ENCODE measurements at regions not wholly inside any gene's neighbourhood (a gene's known extent, or its start where the extent isn't known, plus 50 kb on each side); places are given as distances from the start of the nearest gene placed in this dataset.
"Not testable (repeated sequence)": the region's sequence is repeated elsewhere in the genome, so short reads cannot be mapped to it uniquely, and the experiment has no call there.

DNA sequence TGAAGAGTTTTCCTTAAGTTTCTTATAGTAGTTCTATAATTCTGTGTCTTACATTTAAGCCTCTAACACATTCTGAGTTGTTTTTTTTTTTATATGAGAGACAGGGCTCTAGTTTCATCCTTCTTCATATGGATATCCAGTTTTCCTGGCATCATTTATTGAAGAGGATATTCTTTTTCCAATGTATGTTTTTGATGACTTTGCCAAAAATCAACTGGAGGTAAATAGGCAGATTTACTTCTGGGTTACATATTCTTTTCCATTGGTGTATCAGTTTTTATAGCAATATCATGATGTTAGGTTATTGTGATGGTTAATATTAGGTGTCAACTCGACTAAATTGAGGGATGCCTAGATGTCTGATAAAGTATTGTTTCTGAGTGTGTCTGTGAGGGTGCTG is 650.7 kb upstream of the GRID2 start:
- H3K4me3 ChIP-seq (ENCODE audit: low read depth, low read length): no peak overlapping the region

DNA sequence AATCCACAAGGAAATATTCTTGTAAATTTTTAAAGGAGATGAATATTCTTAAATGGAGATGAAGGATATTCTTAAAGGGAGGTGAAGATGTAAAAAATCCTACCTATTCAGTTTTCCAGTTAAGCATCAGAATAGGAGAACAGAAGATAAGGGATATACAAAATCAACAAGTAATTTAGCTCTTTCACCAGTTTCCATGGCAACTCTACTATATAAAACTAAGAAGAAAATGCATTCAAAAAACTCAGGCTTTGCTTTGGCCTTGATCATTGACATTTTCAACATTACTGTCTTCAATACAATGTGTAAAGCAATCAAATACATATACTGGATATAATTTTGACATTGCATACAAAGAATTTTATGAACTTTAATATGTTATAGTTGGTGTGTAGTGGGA is 622.7 kb upstream of the GRID2 start:
- no peak overlapping the region for H3K4me3 ChIP-seq (ENCODE audit: low read depth, low read length)

DNA sequence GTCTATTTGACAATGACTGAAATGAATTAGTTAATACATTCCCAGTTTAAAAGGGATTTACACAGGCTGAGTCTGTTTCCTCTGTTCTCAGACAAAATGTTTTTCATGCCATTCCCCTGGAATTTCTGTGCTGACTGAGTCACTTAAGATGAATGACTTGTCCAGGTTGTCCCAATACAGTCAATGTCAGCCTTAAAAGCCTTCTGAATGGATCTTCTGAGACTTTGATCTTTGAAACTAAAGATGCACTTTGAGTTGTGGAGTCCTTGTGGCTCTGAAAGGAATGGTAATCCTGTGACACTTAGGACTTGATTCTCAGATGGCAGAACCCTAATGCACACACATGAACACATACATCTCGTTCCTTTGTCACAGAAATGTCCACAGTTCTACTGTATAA is 622.2 kb upstream of the GRID2 start:
- no peak overlapping the region for H3K4me3 ChIP-seq (ENCODE audit: low read depth, low read length)

DNA sequence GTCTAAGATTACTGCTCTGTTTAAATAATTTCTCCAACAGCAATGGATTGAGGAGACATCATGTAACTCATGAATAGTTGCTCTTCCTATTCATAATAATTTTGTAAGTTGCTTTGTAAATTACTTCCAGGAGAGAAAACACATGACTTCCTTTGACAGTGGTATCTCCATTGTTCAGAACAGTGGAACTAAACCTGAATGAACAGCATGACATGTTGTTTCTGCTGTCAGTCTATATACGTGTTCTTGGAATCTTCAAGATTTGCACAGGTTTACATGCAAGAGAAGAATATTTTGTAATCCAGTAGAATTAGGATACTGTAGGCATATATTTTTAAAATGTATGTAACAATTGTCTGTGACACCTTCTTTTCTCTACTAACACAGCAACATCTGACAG is 618.8 kb upstream of the GRID2 start:
- no peak overlapping the region for H3K4me3 ChIP-seq (ENCODE audit: low read depth, low read length)

DNA sequence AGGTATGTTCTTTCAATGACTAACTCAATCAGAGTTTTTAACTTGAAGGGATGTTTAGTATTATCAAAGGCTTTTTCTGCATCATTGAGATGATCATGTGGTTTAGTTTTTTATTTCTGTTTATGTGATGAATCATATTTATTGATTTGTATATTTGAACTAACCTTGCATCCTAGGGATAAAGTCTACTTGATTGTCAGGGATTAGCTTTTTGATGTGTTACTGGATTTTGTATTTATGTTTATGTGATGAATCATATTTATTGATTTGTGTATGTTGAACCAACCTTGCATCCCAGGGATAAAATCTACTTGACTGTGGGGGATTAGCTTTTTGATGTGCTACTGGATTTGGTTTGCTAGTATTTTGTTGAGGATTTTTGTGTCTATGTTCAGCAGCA is 615.4 kb upstream of the GRID2 start:
- H3K4me3 ChIP-seq (ENCODE audit: low read depth, low read length): no peak overlapping the region

DNA sequence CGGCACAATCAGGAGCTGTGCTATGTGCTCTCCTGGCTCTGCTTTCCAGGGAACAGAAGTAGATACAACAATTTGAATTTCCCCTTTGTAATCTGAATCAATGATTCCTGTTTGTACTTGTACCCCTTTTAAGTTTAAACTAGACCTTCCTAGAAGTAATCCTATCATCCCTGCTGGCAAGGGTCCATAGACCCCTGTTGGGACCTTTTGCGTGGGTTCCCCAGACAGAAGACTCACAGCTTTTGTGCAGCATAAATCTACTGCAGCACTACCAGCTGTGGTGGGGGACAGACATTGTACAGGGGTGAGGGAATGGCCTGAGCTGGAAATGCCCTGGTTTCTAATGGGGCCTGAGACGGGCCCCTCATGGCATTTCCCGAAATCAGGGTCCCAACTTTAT is 604.1 kb upstream of the GRID2 start:
- H3K4me3 ChIP-seq (ENCODE audit: low read depth, low read length): not testable (repeated sequence)

DNA sequence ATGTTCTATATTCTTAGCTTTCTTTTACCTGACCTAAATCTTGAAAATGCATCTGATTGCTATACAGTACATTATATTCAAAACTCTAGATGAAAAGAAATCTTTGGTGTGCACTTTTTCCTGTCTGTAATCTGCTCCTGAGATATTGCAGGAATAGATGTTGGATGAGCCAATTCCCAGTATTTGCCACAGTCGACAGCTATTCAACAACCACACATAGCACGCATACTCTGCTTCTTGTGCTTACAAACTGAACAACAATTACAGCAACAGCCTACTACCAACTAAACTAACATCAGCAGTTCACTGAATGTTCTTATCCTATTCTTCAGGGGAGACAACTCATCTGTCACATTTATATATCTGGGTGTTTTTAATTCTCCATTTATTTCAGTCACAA is 573.9 kb upstream of the GRID2 start:
- H3K4me3 ChIP-seq (ENCODE audit: low read depth, low read length): no peak overlapping the region

DNA sequence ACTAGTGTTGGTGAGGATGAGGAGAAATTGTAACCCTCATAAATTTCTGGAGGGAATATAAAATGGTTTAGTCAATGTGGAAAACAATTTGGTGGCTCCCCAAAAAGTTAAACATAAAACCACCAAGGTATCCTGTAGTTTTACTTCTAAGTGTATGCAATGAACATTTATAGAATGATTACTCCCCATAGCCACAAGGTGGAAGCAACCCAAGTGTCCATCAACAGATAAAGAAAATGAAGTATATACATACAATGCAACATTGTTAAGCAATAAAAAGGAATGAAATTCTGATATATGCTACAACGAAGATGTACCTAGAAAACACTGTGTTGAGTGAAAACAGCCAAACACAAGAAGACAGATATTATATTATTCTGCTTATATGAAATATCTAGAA is 569.1 kb upstream of the GRID2 start:
- H3K4me3 ChIP-seq (ENCODE audit: low read depth, low read length): no peak overlapping the region

DNA sequence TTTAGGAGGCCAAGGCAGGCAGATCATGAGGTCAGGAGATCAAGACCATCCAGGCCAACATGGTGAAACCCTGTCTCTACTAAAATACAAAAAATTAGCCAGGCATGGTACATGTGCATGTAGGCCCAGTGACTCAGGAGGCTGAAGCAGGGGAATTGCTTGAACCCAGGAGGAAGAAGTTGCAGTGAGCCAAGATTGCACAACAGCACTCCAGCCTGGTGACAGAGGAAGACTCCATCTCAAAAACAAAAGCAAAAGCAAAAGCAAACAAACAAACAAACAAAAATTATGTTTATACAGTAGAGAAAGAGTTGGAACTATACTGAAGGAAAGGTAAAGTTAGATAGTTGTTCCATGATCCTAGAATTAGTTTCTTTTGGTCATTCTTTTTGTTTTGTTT is 564.9 kb upstream of the GRID2 start:
- not testable (repeated sequence) for H3K4me3 ChIP-seq (ENCODE audit: low read depth, low read length)

DNA sequence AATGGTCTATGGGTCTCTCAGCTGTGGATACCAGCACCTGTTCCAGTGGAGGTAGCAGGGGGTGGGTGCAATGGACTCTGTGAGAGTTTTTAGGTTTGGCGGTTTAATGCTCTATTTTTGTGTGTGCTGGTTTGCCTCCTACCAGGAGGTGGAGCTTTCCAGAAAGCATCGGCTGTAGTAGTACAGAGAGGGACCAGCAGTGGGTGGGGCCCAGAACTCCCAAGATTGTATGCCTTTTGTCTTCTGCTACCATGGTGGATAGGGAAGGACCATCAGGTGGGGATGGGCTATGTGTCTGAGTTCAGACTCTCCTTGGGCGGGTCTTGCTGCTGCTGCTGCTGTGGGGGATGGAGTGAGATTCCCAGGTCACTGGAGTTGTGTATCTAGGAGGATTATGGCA is 557.2 kb upstream of the GRID2 start:
- H3K4me3 ChIP-seq (ENCODE audit: low read depth, low read length): no peak overlapping the region

DNA sequence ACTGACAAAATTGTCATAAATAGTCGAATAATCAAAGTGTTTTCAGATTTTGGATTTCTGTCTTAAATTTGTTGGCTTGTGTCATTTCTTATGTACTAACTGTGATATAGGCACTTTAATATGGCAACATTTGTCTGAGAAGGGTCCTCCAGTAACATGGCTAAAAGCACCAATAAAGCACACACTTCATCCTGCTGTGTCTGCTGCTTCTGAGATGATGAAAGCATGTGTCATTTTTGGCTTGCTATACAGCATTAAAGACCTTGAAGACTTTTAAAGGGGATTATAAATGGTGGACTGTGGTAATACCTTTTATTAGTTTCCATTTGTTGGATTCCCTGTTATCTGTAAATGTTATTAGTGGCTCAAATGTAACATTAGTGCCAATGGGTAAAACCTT is 551.8 kb upstream of the GRID2 start:
- H3K4me3 ChIP-seq (ENCODE audit: low read depth, low read length): no peak overlapping the region

DNA sequence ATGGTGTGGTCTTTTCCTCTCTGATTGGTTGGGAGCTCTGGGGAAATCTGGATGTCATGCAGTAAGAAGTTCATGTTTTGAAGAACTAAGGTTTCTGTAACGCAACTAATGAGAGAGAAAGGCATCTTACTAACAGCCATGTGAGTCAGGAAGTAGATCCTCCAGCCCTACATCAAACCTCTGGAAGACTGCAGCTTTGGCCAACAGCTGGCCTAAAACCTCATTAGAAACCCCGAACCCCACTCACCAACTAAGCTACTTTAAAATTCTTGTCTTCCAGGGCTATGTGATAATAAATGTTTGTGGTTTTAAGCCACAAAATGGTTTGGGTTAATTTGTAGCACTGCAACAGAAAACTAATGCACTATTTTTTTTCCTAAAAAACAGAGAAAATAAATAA is 549.0 kb upstream of the GRID2 start:
- H3K4me3 ChIP-seq (ENCODE audit: low read depth, low read length): no peak overlapping the region

DNA sequence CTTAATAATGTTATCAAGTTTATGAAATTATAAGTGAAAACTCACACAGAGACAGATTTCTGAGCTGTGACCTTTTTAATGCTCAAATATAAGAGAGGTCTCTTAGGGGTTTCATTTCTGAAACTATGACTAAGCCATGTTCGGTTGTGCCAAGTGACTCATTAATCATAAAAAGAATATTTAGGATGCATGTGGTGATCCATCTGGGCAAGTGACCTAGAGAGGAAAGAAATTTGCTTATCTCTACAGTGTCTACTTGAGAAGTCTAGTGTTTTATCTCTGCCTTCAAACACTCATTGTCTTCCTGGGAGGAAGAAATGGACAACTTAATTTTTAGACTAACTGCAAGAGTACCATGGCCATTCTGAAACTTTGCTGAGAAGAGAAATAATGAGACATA is 545.3 kb upstream of the GRID2 start:
- H3K4me3 ChIP-seq (ENCODE audit: low read depth, low read length): no peak overlapping the region

DNA sequence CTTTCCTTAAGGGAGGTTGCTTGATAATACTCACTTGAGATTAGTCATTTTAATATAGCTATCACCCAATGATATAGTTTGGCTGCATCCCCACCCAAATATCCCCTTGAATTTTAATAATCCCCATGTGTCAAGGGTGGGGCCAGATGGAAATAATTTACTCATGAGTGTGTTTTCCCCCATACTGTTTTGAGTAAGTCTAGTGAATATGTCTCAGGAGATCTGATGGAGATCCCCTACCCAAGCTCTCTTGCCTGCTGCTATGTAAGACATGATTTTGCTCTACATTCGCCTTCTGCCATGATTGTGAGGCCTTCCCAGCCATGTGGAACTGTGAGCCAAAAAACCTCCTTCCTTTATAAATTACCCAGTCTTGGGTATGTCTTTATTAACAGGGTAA is 539.7 kb upstream of the GRID2 start:
- H3K4me3 ChIP-seq (ENCODE audit: low read depth, low read length): no peak overlapping the region

DNA sequence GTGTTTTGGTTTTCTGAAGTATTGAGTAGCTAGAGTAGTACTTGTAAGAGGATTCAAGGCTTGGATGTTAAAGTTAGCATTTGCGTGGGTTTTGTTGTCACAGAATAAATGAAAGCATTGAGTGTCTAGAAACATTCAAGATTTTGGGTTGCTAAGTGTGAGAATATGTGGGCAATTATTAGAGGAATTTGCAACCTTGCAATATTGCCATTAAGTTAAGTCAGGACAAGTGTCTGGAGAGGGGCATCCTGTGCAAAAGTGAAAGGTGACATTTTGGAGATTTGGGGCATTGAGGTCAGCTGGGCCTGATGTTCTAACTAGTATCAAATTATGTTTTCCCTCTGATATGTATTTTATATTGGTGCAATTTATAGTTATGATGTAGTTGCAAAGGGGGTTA is 533.9 kb upstream of the GRID2 start:
- H3K4me3 ChIP-seq (ENCODE audit: low read depth, low read length): no peak overlapping the region

DNA sequence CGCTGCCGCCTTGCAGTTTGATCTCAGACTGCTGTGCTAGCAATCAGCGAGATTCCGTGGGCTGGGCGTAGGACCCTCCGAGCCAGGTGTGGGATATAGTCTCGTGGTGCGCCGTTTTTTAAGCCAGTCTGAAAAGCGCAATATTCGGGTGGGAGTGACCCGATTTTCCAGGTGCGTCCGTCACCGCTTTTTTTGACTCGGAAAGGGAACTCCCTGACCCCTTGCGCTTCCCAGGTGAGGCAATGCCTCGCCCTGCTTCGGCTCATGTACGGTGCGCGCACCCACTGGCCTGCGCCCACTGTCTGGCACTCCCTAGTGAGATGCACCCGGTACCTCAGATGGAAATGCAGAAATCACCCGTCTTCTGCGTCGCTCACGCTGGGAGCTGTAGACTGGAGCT is 512.1 kb upstream of the GRID2 start:
- H3K4me3 ChIP-seq (ENCODE audit: low read depth, low read length): peak overlapping the region; percentile 30

DNA sequence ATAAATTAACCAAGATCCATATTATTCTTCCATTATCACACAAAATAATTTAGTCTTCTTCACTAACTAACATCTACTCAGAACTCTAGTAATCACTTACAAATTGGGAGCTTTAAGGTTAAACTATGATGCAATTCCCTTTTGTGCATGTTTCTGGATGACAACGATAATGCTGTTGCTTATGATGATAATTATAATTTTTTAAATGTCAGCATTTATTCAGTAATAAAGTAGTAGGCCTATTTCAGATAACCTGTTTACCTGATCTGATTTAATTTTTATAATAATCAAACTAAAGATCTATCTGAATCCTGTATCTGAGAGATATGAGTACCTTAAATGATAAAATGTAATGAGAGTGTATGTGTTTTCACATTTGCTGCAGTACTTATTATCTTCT is 507.8 kb upstream of the GRID2 start:
- no peak overlapping the region for H3K4me3 ChIP-seq (ENCODE audit: low read depth, low read length)

DNA sequence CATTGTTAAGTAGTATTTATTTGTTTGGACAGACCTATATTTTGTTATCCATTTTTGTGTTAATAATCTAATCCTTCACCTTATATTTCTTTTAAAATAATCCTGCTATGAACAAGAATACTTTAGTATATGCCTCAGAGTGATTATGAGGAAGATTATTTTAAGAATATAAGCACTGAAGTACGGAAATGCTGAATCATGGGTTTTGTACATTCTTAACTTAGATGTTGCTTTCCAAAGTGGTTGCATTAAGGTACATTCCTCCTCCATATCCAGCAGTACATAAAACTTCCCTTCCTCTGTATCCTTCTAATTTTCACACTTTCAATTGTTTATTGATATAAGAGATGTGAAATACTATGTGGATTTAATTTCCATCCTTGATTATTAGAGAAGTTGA is 491.4 kb upstream of the GRID2 start:
- no peak overlapping the region for H3K4me3 ChIP-seq (ENCODE audit: low read depth, low read length)

DNA sequence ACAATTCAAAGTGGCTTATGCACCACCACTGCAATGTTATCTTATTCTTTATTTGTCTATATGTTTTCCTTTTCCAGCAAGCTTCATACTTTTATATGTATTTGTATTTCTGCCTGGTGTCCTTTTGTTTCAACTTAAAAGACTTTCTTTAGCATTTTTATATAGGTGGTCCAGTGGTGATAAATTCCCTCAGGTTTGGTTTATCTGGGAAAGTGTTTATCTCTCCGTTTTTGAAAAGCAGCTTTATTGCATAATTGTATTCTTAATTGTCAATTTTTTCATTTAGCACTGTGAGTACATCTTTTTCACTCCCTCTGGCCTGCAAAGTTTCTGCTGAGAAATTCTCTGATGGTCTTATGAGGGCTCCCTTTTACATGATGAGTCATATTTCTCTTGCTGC is 479.0 kb upstream of the GRID2 start:
- H3K4me3 ChIP-seq (ENCODE audit: low read depth, low read length): no peak overlapping the region

DNA sequence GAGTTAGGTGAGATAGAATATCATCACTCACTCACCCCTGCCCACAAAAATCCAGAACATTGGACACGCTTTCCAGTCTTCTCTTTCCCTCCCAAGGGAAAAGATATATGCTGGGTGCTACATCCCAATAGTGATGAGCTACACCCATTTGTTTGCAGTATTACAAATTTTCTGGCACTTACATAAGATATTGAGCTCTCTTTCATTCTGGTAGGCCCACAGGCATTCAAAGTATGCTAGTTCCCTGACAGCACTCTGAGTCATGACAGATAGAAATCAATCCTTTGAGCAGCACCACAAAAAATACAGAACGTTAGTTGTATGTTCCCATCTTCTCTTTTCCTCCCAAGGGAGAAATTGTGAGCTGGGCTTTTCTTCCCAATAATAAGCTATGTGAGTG is 477.6 kb upstream of the GRID2 start:
- H3K4me3 ChIP-seq (ENCODE audit: low read depth, low read length): no peak overlapping the region

DNA sequence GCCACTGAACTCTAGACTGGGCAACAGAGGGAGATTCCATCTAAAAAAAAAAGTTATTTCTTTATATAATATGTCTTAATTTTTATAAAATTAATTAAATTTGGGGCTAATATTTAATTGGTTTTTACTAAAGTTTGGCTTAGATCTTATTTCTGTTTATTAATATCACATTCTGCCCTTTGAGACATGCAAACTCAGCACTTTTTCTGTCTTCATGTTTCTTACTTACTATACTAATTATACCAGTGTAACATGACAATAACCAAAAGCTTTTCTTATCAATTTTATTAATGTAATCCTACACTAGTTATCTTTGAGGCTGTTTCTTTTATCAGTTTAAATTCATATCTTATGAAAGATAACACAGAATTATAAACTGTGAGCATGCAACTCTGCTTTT is 475.9 kb upstream of the GRID2 start:
- H3K4me3 ChIP-seq (ENCODE audit: low read depth, low read length): no peak overlapping the region

DNA sequence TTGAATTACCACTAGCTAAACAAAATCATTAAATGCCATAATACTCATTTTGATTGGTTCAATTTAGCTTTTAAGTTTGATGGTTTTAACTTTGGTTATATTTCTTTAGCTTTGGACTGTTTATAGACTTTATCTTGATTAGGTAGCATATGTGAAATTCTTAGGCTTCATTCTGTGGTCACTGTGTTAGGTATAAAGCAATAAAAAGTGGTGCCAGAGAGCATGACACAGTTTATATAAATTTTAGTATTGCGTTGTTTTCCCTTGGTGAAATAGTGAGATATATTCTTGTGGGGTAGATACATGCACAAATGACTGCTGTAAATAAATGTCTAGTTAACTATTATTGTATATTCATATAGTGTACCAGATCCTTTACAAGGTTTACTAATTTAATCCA is 474.2 kb upstream of the GRID2 start:
- no peak overlapping the region for H3K4me3 ChIP-seq (ENCODE audit: low read depth, low read length)

DNA sequence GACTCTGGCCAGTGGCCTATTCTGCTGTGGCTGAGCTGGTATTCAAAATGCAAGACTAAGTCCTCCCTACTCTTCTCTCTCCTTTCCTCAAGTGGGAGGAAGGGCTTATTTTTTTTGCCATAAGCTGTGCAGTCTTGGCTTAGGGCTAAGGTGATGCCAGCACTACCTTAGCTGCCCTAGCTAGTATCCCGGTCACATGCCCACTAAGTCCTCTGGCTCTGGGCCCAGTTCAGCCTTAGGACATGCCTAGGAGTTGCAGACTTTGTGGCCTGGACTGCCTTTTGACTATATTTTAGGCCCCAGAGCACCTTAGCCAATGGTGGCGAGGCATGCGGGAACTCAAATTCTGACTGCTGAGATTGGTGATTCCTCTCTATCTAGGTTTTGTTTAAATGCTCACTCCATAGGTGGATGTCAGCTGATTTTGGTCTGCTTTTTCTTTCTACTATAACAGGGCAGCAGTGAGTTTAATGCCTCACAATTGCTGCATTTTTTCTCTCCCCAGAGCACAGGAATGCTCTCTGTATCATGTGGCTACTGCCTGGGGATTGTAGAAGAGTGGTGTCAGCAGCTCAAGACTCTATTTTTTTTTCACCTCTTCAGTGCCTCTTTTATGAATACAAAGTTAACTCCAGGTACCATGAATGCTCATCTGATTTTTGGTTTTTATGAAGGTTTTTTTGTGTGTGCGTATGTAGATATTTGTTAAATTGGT is 472.9 kb upstream of the GRID2 start:
- no peak overlapping the region for H3K4me3 ChIP-seq (ENCODE audit: low read depth, low read length)

DNA sequence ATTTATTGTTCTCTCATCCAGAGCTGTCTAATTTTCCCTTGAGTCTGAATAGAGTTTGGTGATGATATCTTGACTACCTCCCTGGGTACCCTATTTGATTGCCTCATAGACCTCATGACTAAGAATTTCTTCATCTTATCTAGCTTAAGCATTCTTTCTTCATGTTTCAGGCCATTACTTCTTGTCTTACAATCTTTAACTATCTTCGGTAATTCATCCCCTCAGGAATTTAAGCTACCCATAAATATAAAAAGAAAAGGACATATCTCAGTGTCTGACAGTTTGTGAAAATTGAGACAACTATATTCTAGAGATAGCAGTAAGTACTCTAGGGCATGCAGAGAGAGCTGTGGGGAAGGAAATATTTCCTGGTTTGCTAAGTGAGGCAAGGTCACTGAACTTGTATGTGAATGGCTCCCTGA is 466.1 kb upstream of the GRID2 start:
- no peak overlapping the region for H3K4me3 ChIP-seq (ENCODE audit: low read depth, low read length)

All from iPS-11a (cell line).